NCI-H2081 (cell line): ENCODE measurements at regions not wholly inside any gene's neighbourhood (a gene's known extent, or its start where the extent isn't known, plus 50 kb on each side); places are given as distances from the start of the nearest gene placed in this dataset.

Source experiments
- DNase-seq, 2 experiments: peaks; one replicate each; lab custom pipeline; 2025; lab: John Stamatoyannopoulos, UW

DNA sequence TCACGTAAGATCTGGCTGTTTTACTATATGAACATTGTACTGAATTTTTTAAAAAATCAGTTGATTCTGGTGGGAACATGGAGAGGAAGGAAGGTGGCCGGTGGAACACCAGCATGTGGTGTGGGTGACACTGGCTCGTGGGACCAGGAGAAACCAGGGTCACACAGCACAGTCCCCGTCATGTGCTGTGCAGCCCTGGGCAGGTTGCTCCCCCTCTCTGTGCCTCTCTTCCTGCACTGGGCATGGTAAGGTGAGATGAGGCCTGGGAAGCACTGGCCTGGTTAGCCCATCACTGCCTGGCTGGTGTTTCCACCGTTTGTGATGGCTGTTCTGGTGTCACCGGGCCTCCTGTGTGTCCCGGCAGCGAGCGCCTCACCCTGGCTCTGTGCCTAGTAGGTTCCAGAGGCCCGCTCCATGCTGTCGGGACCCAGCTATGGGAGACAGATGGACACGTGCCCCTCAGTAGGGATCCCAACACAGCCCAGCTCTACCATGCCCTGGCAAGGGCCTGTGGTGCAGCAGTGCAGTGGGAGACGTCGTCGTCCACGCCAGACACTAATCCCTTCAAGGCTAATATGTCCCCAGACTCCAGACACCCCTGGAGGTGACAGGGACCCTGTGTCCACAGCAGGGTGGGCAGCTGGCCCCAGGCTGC, 88.2 kb upstream of the LINC01488 start:
- no peak for DNase-seq

DNA sequence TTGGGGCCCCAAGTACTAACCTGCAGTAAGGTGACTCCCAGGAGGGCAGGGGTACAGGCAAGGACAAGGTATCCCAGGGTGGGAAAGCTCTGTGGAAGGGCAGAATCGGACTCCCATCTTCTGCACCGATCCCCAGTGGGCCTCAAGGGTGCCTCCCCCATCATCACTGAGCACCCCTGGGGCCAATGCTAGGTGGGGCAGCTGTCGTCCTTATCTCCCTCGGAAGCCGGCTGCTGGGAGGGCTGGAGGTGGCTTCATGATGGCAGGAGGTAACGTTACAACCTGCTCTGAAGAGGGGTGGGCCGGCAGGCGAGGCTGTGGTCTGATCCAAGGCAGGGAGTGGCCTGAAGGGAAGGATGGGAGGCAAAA, 87.6 kb upstream of the LINC01488 start:
- DNase-seq, result no peak

DNA sequence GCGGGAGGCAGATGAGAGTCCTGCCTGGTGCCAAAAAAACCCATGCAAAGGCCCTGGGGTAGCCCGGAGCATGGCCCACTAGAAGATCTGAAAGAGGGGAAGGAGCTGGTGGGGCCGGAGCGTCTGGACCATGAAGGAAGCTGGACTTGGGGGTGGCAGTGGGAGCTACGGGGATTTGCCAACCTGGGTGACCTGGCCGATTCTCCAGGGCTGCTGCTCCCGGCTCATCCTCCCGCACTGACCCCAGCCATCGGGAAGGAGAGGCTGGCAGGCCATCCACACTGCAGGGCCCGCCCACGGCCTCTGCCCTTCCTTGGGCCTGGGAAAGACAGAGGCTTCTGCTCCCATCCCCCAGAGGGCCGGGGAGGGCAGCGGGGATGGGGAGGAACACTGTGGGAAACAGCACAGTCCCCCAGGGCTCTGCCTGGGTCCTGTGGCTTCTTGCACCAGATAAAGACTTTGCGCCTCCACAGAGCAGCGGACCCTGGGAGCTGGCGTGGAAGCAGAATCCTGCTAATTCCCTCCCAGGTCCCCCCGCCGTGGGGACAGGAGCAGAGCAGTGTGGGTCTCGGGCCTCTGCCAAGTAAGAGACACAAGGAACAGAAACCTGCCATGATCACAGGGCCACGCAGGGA, 87.1 kb upstream of the LINC01488 start:
- DNase-seq, result no peak

DNA sequence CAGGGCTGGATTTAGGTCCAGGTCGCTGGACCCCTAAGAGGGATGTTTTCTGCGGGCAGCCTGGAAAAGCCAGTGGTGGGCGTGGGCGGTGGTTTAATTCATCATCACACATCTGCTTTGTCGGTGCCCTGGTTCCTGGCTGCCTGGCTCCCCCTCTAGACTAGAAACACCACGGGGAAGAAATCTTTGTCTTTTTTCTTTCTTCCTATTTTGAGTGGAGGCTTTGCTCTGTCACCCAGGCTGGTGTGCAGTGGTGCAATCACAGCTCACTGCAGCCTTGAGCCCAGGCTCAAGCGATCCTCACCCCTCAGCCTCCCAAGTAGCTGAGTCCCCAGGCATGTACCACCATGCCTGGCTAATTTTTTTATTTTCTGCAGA, 86.6 kb upstream of the LINC01488 start:
- no peak for DNase-seq

DNA sequence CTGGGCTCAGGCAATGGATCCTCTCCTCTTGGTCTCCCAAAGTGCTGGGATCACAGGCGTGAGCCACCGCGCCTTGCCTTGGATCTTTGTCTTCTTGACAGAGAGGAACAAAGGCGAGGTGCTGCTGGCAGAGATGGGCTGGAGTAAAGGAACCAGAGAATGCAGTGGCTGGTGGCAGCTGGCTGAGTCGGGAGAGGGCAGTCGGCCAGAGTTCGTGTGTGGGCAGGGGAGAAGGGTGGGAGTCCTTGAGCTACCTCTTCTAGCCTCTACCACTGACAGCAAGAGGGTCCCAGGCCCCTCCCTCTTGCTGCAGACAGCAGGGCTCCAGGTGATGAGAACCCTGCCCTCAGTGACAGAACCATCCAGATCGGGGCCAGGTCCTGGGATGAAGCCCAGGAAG, 86.2 kb upstream of the LINC01488 start:
- no peak for DNase-seq

DNA sequence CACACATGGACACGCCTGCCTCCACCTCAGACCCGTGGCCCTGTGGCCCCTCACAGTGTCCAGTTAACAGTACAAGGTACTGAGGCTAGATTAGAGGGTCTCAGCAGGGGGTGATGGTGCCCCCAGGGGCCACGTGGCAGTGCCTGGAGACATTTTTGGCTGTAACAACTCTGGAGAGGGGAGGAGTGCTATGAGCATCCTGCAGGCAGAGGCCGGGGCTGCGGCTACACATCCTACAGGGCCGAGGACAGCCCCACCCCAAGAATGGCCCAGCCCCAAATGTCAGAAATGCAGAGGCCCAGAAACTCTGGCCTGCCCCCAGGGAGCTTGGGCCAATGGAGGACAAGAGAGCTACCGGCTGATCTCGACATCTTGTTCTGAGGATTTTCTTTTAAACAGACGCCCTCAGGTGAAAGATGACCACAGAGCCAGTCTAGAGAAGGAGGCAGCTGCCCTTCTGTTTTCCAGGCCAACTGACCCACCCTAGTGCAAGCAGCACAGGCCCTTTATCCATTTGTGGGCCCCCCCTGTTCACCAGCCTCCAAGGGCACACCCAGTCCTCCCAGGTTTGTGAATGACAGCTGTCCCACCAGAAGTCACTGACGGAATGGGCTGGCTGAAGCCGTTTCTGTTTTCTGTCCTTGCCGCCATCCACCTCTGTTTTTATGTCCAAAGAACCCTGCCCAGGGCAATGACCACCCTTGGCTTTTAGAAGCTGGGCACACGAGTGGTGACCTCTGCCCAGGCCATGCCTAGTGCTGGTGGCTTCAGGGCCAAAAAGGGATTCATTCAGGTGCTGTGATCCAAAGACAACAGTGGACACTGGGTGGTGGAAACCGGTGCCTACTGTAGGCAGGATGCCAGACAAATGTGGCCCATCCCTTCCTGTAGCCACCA, 85.2 kb upstream of the LINC01488 start:
- DNase-seq, result no peak

DNA sequence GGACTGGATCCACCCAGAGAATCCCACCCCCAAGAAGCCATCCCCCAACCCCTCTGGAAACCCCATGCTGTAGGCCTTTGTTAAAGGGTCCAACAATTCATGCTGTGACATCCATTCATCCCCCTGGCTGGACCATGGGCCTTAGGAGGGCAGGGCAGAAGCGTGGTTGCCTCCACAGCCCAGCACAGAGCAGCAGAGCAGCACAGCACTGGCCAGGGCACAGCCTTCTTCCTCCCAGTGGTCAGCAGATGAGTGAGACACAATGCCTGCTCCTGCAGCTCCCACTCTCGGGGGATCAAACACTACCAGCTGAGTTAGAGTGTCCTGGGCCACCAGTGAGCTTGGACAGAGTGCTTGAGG, 84.5 kb upstream of the LINC01488 start:
- DNase-seq, result no peak

DNA sequence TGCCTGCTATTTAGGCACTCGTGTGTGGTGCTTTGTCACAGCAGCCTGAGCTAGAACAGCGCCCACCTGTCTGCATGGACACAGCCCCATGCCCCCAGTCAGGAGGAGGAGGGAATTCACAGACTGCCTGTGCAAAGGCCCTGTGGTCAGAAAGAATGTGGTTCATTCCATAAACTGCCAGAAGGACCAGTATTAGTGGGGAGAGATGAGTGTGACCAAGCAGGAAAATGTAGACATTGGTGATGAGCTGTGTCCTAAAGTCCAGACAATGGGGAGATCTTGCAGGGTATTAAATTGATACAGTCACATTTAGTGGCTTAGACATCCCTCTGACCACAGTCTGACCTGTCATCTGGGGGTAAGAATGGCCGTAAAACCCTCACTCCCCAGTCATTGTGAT, 83.7 kb upstream of the LINC01488 start:
- no peak for DNase-seq

DNA sequence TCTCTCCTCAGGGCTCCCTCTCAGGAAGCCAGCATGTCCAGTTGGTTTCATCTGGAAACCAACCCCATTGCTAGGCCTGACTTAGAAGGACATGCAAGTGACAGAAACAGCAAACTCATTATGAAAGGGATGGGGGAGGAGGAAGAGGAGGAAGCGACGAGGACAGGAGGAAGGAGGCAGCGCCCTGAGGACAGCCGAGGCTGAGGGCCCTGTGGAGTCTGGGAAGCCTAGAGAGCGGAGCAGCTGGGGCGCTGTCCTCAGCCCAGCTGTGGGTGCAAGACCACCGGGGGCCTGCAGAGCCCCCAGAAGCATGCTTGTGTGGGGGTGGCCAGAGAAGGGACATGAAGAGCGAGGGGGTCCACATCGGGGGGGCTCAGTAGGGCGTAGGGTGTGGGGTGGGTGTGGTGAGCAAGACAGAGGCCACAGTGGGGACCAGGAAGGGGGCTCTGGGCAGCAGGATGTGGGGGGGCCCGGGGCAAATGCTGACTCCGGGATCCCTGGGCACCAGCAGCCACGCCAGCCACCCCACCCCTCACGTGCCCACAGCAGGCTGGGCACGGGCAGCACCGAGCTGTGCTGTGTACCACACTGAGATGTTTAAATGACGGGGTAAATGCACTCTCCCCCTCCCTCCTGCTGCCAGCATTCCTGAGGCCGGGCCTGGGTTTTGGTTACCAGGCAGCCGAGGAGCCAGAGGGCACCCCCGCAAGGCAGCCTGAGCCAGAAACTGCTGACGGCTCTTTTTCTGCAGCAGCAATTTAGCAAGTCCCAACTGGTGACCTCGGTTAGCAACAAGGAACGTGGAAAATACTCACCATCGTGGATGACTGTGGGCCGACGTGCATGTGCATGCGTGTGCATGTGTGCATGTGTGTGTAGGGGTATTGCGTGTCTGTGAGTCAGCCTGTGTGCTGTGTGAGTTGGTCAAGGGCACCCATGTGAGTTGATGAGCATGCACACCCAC, 82.7 kb upstream of the LINC01488 start:
- DNase-seq, result no peak

DNA sequence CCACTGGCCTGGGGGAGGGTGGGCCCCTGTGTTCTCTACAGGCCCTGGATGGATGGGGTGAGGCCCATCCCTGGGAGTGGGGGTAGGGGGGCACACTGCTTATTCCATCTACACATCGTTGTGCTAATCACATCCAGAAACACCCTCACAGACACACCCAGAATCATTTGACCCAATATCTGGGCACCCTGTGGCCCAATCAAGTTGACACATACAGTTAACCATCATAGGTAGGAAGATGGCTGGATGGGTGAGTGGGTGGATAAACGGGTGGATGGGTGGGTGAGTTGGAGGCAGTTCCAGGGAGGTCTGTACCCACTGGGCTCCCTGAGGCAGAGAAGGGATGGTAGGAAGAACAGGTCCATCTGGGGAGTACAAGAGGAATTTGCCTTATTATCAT, 81.3 kb upstream of the LINC01488 start:
- DNase-seq, result no peak

DNA sequence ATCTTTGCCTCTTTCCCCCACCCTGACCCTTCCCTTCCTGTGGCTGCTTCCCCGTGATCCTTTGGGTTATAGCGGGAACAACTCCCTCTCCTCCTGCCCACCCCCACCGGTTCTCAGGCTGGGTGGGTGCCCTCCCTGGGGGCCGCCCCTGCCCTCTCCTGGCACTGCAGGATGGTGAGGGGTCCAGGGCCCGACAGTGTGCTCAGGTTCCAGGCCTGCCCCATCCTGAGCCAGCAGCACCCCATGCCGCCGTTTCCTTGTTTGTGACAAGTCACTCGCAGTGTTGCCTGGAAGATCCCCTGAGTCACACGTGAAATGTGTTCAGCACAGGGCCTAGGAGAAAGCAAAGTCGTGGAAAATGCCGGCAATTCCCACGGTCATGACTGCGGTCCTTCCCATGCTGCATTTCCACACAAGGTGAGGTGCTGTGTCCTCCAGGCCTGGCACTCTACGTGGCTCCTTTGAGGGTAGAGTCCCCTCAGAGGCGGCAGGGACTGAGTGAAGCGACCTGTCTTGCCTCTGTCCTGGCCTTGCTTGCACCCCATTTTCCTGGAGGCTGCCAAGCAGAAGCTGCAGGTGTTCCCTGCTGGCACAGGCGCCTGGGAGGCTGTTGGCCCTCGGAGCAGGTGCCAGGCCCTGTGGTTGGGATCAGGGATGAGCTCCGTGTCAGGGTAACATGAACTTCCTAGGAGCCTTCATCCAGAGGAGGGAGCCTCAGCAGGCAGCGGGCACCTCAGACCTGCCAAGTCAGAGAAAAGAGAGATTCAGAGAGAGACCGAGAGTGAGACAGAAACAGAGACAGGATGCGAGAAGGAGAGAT, 80.5 kb upstream of the LINC01488 start:
- no peak for DNase-seq

DNA sequence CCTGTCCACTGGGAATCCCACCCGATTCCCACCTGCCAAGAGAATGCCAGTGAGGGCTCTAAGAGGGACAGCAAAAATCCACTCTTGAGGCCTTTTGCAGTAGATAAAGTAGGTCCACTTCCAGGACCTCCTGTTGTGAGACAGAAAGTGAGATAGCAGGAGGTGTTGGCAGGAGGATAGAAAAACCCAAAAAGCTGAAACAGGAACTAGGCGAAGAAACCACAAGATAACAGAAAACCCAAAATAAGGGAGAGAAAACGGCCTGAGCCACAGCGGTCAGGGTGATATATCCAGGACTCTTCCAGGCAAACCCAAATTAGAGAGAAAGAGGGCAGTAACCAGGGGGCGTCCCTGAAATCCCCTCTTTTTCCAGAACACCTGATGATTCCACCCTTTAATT, 79.7 kb upstream of the LINC01488 start:
- no peak for DNase-seq

DNA sequence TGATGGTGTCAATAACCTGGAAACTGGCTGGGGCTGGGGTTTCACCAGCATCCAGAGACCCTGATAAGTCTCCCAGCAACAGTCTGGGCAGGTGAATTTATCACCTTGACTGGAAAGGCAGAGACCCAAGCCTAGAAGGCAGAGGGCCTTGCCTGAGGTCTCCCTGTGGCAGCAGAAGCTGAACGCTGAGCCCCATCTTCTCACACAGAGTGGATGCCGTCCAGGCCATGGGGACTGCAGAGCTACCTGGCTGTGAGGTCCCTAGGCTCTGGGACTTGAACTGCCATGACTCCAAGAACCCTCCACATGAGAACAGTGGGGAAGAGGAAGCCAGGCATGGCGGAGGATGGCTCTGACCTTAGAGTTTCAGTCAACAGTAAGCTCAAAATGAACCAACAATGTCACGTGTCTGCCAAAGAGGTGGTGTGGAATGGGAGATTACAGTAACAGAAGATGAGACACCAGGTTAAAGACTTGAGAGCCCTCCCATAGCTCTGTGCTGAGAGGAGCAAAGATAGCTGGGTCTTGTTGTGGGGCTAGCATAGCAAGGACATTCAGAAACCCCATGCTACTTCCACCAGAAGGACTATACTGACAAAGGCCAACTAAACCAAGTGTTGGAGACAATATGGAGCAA, 79.1 kb upstream of the LINC01488 start:
- no peak for DNase-seq

DNA sequence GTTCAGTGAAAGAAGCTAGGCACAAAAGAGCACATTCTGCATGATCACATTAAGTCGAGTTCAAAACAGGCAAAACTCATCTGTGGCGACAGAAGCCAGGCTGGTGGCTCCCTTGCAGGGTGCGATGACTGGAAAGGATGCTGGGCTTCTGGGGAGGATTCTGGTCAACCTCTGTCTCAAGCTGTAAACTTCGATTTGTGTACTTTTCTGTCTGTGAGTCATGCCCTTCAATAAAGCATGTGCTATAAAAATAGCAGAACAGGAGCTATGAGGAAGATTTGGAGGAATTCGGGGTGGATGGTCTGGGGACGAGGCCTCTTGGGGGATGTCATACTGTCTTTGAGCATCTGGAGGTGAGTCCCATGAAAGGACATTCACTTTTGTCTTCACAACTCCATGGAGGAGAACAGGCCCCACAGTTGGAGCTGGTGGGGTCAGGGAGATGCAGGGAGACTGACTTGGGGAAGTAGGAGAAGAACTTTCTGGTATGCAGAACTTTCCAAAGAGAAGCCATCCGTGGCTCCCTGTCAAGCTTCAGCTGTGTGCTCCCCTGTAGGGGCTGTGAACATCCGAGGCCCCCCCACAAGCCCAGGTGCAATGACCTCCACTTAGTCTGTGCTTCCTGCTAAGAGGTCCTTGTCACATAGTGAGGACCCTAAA, 77.8 kb upstream of the LINC01488 start:
- no peak for DNase-seq

DNA sequence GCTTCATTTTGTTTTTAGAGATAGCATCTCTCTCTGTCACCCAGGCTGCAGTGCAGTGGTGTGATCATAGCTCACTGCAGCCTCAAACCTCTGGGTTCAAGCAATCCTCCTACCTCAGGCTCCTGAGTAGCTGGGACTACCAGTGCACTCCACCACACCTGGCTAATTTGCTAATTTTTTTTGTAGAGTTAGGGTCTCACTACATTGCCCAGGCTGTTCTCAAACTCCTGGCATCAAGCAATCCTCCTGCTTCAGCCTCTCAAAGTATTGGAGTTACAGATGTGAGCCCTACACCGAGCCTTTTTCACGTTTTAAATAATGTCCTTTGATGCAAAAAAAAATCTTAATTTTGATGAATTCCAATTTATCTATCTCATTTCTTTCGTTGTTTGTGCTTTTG, 75.4 kb upstream of the LINC01488 start:
- DNase-seq, result no peak

DNA sequence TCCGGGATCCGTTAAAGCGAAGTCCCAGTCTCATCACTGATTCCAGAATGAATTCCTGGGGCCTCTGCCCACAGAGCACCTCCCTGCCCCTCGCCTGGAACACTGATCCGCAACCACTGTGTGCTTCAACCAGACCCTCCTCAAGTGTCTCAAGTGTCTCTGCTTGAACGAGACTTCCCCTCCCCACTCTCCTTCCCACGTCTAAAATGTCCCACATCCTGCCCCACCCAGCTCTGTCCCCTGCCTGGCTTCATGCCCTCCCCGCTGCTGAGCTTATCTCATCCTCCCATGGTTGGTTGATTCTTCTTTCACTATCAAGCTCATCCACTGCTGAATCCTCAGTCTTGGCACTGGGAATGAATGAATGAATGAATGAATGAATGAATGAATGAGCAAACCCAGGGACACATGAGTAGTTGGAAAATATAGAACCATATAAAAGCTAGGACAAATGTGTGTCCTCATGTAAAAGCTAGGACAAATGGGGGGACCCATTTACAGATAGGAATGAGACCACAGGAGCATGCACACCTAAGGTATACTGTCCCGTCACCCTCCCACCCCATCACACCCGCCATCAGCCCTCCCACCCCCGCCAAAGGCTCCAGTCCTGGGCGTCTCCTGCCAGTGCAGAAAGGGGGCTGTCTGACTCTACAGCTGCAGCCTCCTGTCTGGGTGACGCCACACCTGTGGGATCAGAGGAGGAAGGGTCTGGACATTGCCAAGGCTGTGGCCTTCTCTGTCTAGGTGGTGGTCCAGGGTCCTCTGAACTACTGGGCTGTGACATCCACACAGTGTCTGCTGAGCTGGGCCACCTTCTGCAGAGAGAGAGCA, 71.4 kb upstream of the LINC01488 start:
- DNase-seq, result no peak

DNA sequence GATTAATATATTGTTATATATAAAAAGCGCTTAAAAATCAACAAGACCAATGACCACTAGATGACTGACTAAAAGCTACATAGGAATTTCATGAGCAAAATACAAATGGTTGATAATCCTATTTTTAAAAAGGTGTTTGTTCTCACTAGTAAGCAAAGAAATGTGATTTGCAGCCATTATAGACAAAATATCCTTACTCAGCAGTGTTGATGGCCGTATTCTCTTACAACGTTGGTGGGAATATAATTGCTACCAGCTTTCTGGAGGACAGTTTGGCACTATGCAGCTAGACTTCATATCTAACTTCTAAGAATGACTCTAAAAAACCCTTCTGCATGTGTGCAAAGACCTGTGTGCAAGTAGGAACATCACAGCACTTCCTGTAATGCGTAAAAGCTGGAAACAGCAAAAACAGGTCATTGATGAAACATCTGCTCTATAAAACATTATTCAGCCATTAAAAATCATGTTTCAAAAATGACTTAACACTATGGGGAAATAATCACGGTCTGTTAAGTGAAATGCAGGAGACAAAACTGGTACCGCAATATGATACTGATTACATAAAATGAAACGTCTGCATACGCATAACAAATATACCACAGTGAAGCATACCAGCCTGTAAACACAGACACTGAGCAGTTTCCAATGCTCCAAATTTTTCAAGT, 70.1 kb upstream of the LINC01488 start:
- no peak for DNase-seq

DNA sequence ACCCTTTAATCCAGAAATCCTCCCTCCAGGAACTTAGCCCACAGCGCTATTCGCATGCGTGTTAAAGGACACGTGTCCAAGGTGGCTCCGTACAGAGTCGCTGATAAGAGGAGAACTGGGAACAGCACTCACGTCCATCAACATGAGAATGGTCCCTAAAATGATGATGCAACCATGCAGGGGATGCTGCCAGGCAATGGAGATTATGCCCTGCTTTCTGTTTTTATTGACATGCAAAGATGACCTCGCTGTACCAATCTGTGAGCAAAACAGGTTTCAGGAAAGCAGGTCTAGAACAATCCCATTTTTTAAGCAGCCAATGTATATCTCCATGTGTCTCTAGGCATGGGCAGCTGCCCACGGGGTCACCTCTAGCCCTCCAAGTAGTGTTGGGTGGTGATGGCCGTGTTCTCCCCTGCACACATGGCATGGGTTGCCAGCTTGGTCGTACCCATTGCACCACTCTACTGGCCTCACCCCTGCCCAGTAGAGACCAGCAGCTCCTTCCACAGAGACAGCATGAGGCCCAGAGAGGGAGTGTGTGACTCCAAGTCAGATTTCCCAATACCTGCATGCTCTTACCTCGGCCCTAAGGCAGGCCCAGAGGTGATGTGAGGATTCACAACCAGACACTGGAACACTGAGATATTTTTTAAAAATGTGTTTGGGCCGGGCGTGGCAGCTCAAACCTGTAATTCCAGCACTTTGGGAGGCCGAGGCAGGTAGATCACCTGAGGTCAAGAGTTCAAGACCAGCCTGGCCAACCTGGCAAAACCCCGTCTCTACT, 68.3 kb upstream of the LINC01488 start:
- no peak for DNase-seq
